ENCODE measurements at regions not wholly inside any gene's neighbourhood (a gene's known extent, or its start where the extent isn't known, plus 50 kb on each side); places are given as distances from the start of the nearest gene placed in this dataset.
A peak's percentile ranks its signal among the peaks of the same experiment; 100 is the strongest.

DNA sequence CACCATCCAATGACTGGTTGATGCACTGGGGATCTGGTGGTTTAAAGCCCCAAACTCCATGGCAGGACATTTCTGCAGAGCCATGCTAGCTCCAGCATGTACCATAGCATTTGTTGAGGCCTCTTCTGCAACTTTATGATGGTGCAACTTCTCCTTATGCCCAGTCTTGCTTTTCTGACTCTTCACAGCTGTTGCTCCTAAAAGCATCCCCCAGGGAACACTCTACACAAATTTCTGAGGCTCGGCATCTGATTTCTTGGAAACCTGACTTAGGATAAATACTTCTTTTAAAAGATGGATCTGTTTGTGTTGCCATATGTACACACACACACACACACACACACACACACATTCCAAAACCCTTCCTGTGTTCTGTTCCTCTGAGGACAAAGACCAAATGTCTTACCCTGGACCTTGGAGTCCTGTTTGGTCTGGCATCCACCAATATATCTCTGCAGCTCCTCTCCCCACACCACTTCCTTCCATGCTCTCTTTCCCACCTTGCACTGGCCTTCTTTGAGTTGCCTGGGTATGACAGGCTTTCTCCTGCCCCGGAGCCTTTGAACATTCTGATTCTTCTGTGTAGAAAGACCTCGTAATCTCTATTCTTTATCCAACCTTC lies 388.5 kb upstream of the ZNF507 start:
- Histone ChIP-seq H3K4me3 (ENCODE audit: low read depth, low read length) (no peak overlapping the region), H3K27ac (ENCODE audit: insufficient read depth, low read length, poor library complexity, severe bottlenecking) (no peak overlapping the region), H3K4me1 (ENCODE audit: control insufficient read depth, insufficient read depth, low read length, poor library complexity, severe bottlenecking) (no peaks in the 10 kb centered on the region), H3K9me3 (ENCODE audit: control insufficient read depth in 2 of 2, low read length in 2 of 2) (no peaks in the 10 kb centered on the region), H3K27me3 (ENCODE audit: control insufficient read depth, insufficient read depth, low read length) (no peaks in the 10 kb centered on the region), H3K36me3 (ENCODE audit: control insufficient read depth, insufficient read depth, low read length) (no peaks in the 10 kb centered on the region)
- Mint-ChIP-seq H3K36me3 (no peaks in the 10 kb centered on the region), H3K27me3 (no peaks in the 10 kb centered on the region), H3K9me3 (peaks cover 0 to 5% (median 2%) of the 10 kb centered on the region in 7 donors), H3K4me1 (no peaks in the 10 kb centered on the region), H3K27ac (no peak overlapping the region), H3K4me3 (no peak overlapping the region)
- no peak for ATAC-seq (ENCODE audit: low read depth in 2 of 2)
- DNase-seq, result no peak

DNA sequence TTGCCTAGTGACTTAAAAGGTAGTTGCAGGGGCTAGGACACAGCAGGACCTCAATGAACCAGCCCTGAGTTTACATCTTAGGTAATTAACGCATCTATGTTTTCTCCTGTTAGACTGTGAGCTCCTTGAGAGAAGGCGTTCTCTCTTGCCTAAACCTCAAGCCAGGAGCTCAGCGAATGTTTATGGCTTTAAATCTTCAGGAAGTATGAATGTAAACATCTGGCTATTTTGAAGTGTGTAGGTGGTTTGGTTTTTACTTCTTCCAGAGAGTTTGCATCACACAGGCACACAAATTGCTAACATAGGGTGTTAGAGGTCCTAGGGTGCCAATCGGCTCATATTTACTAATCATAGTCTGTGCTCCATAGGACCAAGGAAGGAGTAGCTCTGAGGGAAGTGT lies 387.7 kb upstream of the ZNF507 start:
- ATAC-seq (ENCODE audit: low read depth in 2 of 2) (no peak), DNase-seq (no peak)
- Histone ChIP-seq H3K27me3 (ENCODE audit: control insufficient read depth, insufficient read depth, low read length) (no peaks in the 10 kb centered on the region), H3K27ac (ENCODE audit: insufficient read depth, low read length, poor library complexity, severe bottlenecking) (no peak overlapping the region), H3K4me3 (ENCODE audit: low read depth, low read length) (no peak overlapping the region), H3K4me1 (ENCODE audit: control insufficient read depth, insufficient read depth, low read length, poor library complexity, severe bottlenecking) (no peaks in the 10 kb centered on the region), H3K36me3 (ENCODE audit: control insufficient read depth, insufficient read depth, low read length) (no peaks in the 10 kb centered on the region), H3K9me3 (ENCODE audit: control insufficient read depth in 2 of 2, low read length in 2 of 2) (no peaks in the 10 kb centered on the region)
- Mint-ChIP-seq H3K27ac (no peak overlapping the region), H3K4me3 (no peak overlapping the region), H3K36me3 (no peaks in the 10 kb centered on the region), H3K27me3 (no peaks in the 10 kb centered on the region), H3K4me1 (no peaks in the 10 kb centered on the region), H3K9me3 (peaks cover 0 to 5% (median 1%) of the 10 kb centered on the region in 7 donors)

DNA sequence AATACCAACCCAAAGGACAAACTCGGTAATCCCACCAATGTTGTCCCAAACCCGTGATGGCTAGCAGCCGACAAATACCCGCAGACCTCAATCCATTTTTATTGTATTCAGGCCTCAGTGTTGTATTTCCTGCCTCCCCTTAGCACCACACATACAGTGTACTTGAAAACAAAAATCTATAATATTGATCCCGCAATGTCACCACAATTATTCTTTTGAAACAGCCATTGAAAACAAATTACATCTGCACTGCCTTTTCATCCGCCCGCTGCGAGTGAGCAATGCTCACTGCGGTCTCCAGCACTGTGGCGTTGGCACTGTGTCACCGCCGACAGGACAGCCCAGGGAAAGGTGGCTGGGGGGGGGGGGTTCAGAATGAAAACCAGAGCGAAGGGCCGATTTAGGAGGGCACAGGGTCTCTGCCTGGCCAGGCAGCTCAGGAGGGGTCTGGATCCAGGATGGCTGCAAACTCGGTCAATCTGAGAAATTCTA lies 385.8 kb upstream of the ZNF507 start:
- Mint-ChIP-seq H3K36me3 (no peaks in the 10 kb centered on the region), H3K4me1 (no peaks in the 10 kb centered on the region), H3K27ac (no peak overlapping the region), H3K9me3 (peaks cover 0 to 5% (median 1%) of the 10 kb centered on the region in 7 donors), H3K4me3 (no peak overlapping the region), H3K27me3 (no peaks in the 10 kb centered on the region)
- H3K27ac ChIP-seq (ENCODE audit: insufficient read depth, low read length, poor library complexity, severe bottlenecking), result no peak overlapping the region
- no peak overlapping the region for H3K4me3 ChIP-seq (ENCODE audit: low read depth, low read length)
- H3K36me3 ChIP-seq (ENCODE audit: control insufficient read depth, insufficient read depth, low read length), result no peaks in the 10 kb centered on the region
- ATAC-seq (ENCODE audit: low read depth in 2 of 2), result no peak
- no peak for DNase-seq
- no peaks in the 10 kb centered on the region for H3K9me3 ChIP-seq (ENCODE audit: control insufficient read depth in 2 of 2, low read length in 2 of 2)
- no peaks in the 10 kb centered on the region for H3K27me3 ChIP-seq (ENCODE audit: control insufficient read depth, insufficient read depth, low read length)
- no peaks in the 10 kb centered on the region for H3K4me1 ChIP-seq (ENCODE audit: control insufficient read depth, insufficient read depth, low read length, poor library complexity, severe bottlenecking)

DNA sequence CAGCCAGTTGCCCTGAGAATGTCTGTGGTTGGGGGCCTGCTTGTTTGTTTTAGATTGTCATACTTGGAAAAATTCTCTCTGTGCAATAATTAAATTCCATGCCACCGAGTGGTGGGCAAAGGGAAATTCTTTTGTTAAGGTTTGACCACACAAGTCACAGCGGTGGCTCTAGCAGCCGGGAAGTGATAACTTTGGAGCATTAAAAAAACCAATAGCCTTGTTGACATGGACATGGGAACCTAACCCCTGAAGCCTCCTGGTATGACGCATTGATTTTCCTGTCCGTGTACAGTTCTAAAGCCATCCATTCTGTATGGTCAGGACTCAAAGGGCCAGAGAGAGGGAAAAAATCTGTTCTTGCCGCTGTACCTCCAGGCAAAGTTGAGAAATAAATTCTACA lies 384.9 kb upstream of the ZNF507 start:
- Mint-ChIP-seq H3K9me3 (peaks cover 0 to 2% (median 1%) of the 10 kb centered on the region in 7 donors), H3K36me3 (no peaks in the 10 kb centered on the region), H3K4me1 (no peaks in the 10 kb centered on the region), H3K27me3 (no peaks in the 10 kb centered on the region), H3K4me3 (no peak overlapping the region), H3K27ac (no peak overlapping the region)
- no peaks in the 10 kb centered on the region for H3K4me1 ChIP-seq (ENCODE audit: control insufficient read depth, insufficient read depth, low read length, poor library complexity, severe bottlenecking)
- no peaks in the 10 kb centered on the region for H3K9me3 ChIP-seq (ENCODE audit: control insufficient read depth in 2 of 2, low read length in 2 of 2)
- no peak for ATAC-seq (ENCODE audit: low read depth in 2 of 2)
- DNase-seq, result no peak
- no peak overlapping the region for H3K4me3 ChIP-seq (ENCODE audit: low read depth, low read length)
- H3K27ac ChIP-seq (ENCODE audit: insufficient read depth, low read length, poor library complexity, severe bottlenecking), result no peak overlapping the region
- no peaks in the 10 kb centered on the region for H3K27me3 ChIP-seq (ENCODE audit: control insufficient read depth, insufficient read depth, low read length)
- H3K36me3 ChIP-seq (ENCODE audit: control insufficient read depth, insufficient read depth, low read length), result no peaks in the 10 kb centered on the region

DNA sequence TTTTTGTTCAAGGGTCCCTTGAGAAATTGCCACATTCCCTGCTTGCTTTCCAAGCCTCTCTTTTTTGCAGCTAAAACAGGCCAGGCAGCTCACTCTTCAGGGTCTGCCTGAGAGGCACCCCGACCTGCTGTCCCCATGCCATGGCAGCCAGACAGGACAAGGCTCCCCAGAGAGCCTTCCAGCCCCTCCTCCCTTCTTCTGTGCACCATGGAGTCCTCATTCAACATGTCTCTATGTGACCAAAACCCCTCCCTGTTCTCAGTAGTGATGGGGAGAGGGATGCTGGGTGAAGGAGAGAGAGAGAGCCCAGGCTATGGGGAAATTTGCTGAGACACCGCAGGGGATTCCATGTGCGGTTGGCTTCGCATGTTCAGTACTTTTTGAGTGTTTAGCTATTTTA lies 384.2 kb upstream of the ZNF507 start:
- no peak for DNase-seq
- H3K36me3 Mint-ChIP-seq, result no peaks in the 10 kb centered on the region
- H3K9me3 Mint-ChIP-seq, result peaks cover 0 to 2% (median 1%) of the 10 kb centered on the region in 7 donors
- H3K4me1 Mint-ChIP-seq, result no peaks in the 10 kb centered on the region
- H3K9me3 ChIP-seq (ENCODE audit: control insufficient read depth in 2 of 2, low read length in 2 of 2), result no peaks in the 10 kb centered on the region
- no peak overlapping the region for H3K4me3 Mint-ChIP-seq
- no peak overlapping the region for H3K27ac ChIP-seq (ENCODE audit: insufficient read depth, low read length, poor library complexity, severe bottlenecking)
- no peaks in the 10 kb centered on the region for H3K27me3 ChIP-seq (ENCODE audit: control insufficient read depth, insufficient read depth, low read length)
- H3K4me3 ChIP-seq (ENCODE audit: low read depth, low read length), result no peak overlapping the region
- no peaks in the 10 kb centered on the region for H3K36me3 ChIP-seq (ENCODE audit: control insufficient read depth, insufficient read depth, low read length)
- no peaks in the 10 kb centered on the region for H3K27me3 Mint-ChIP-seq
- no peak for ATAC-seq (ENCODE audit: low read depth in 2 of 2)
- H3K27ac Mint-ChIP-seq, result no peak overlapping the region
- H3K4me1 ChIP-seq (ENCODE audit: control insufficient read depth, insufficient read depth, low read length, poor library complexity, severe bottlenecking), result no peaks in the 10 kb centered on the region

DNA sequence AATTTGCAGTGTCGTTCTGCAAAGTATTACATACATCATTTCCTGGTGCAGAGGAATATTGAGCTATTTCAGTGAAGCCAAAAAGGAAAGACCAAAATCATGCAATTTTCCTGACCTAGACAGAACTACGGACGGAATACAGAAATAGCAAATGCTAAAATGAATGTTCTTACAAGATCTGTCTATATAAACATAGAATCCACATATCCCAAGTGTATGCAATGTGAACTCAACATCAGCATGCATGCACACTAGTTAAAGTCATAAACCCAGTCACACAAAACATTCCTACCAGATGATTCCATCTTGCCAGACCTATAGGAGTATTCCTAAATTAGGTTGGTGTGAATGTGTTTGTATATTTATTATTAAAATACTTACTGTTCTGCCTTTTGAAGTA lies 383.7 kb upstream of the ZNF507 start:
- peaks cover 0 to 2% (median 1%) of the 10 kb centered on the region in 7 donors for H3K9me3 Mint-ChIP-seq
- no peak for DNase-seq
- H3K27me3 Mint-ChIP-seq, result no peaks in the 10 kb centered on the region
- Histone ChIP-seq H3K27me3 (ENCODE audit: control insufficient read depth, insufficient read depth, low read length) (no peaks in the 10 kb centered on the region), H3K4me3 (ENCODE audit: low read depth, low read length) (no peak overlapping the region), H3K9me3 (ENCODE audit: control insufficient read depth in 2 of 2, low read length in 2 of 2) (no peaks in the 10 kb centered on the region), H3K27ac (ENCODE audit: insufficient read depth, low read length, poor library complexity, severe bottlenecking) (no peak overlapping the region), H3K36me3 (ENCODE audit: control insufficient read depth, insufficient read depth, low read length) (no peaks in the 10 kb centered on the region), H3K4me1 (ENCODE audit: control insufficient read depth, insufficient read depth, low read length, poor library complexity, severe bottlenecking) (no peaks in the 10 kb centered on the region)
- no peak for ATAC-seq (ENCODE audit: low read depth in 2 of 2)
- no peaks in the 10 kb centered on the region for H3K4me1 Mint-ChIP-seq
- no peak overlapping the region for H3K27ac Mint-ChIP-seq
- H3K4me3 Mint-ChIP-seq, result no peak overlapping the region
- no peaks in the 10 kb centered on the region for H3K36me3 Mint-ChIP-seq

DNA sequence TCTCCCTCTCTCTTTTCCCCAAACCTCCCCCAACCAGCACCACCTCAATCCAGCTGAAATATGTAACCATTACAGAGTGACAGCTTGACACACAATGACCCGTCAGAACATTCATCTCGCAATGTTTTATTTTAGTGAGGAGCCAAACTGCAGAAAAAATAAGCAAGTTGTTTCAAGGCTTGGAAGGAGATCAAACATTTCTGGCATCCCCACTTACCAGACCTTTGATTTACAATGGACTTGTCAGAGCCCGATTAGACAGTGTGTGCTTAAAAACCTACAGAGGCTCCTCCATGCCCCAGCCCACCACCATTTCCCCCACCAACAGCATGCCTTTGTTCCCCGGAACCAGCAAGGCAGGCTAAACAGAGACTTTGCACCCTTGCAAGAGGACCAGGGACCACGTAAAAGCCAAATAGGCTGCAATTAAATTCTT lies 382.8 kb upstream of the ZNF507 start:
- Histone ChIP-seq H3K27me3 (ENCODE audit: control insufficient read depth, insufficient read depth, low read length) (no peaks in the 10 kb centered on the region), H3K27ac (ENCODE audit: insufficient read depth, low read length, poor library complexity, severe bottlenecking) (no peak overlapping the region), H3K9me3 (ENCODE audit: control insufficient read depth in 2 of 2, low read length in 2 of 2) (no peaks in the 10 kb centered on the region), H3K36me3 (ENCODE audit: control insufficient read depth, insufficient read depth, low read length) (no peaks in the 10 kb centered on the region), H3K4me1 (ENCODE audit: control insufficient read depth, insufficient read depth, low read length, poor library complexity, severe bottlenecking) (no peaks in the 10 kb centered on the region), H3K4me3 (ENCODE audit: low read depth, low read length) (no peak overlapping the region)
- peak overlapping the region in 1 of 3 donors; percentile 31 for H3K27ac Mint-ChIP-seq
- DNase-seq (no peak), ATAC-seq (ENCODE audit: low read depth in 2 of 2) (no peak)
- H3K9me3 Mint-ChIP-seq, result peaks cover 0 to 2% (median 1%) of the 10 kb centered on the region in 7 donors
- H3K4me3 Mint-ChIP-seq, result no peak overlapping the region
- no peaks in the 10 kb centered on the region for H3K27me3 Mint-ChIP-seq
- no peaks in the 10 kb centered on the region for H3K36me3 Mint-ChIP-seq
- H3K4me1 Mint-ChIP-seq, result no peaks in the 10 kb centered on the region

DNA sequence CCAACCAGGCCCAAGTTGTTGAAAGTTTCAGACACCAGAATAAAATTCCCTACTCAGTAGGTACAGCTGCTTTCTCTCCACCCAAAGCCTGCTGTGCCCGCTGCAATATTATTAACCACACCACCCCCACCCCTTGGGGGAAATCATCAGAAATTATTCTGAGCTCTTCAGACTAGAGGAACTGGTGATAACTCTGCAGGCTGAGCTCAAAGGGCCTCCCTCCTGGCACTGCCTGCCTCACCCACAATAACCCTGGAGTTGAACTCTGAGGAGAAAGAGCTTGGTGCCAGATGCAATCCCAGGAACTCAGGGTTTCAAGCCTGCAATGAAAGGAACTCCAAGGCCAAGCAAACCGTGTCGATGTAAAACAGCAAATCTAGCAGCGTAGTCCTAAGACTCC lies 381.7 kb upstream of the ZNF507 start:
- Mint-ChIP-seq H3K4me3 (no peak overlapping the region), H3K9me3 (peaks cover 0 to 2% (median 0%) of the 10 kb centered on the region in 7 donors), H3K4me1 (no peaks in the 10 kb centered on the region), H3K27me3 (no peaks in the 10 kb centered on the region), H3K27ac (no peak overlapping the region), H3K36me3 (no peaks in the 10 kb centered on the region)
- ATAC-seq (ENCODE audit: low read depth in 2 of 2) (no peak), DNase-seq (no peak)
- H3K4me1 ChIP-seq (ENCODE audit: control insufficient read depth, insufficient read depth, low read length, poor library complexity, severe bottlenecking), result no peaks in the 10 kb centered on the region
- H3K9me3 ChIP-seq (ENCODE audit: control insufficient read depth in 2 of 2, low read length in 2 of 2), result no peaks in the 10 kb centered on the region
- H3K4me3 ChIP-seq (ENCODE audit: low read depth, low read length), result no peak overlapping the region
- no peak overlapping the region for H3K27ac ChIP-seq (ENCODE audit: insufficient read depth, low read length, poor library complexity, severe bottlenecking)
- no peaks in the 10 kb centered on the region for H3K36me3 ChIP-seq (ENCODE audit: control insufficient read depth, insufficient read depth, low read length)
- no peaks in the 10 kb centered on the region for H3K27me3 ChIP-seq (ENCODE audit: control insufficient read depth, insufficient read depth, low read length)

Data from CD4-positive, CD25-positive, alpha-beta regulatory T cell (primary cell).